ENCODE measurements at regions not wholly inside any gene's neighbourhood (a gene's known extent, or its start where the extent isn't known, plus 50 kb on each side); places are given as distances from the start of the nearest gene placed in this dataset.

GRCh38 chr1:81351864-81352263 is 448.9 kb upstream of the ADGRL2 start:
- WGBS, 4 donors = 78 to 91% (median 86%) methylated on average over 4 to 5 of the region's 5 CpGs
- intact Hi-C loops (cut with DNase I) = no loop called here

GRCh38 chr1:81349194-81349965 is 451.4 kb upstream of the ADGRL2 start:
- intact Hi-C loops (cut with DNase I) = no loop called here
- H3K4me3 ChIP-seq = no peak overlapping the region
- no peak for DNase-seq
- no peaks in the 10 kb centered on the region for H3K9me3 ChIP-seq (replicated peaks in 1 of 3)
- H3K27me3 ChIP-seq = no peaks in the 10 kb centered on the region
- no peak overlapping the region for H3K27ac ChIP-seq
- H3K4me1 ChIP-seq (replicated peaks in 1 of 2) = no peaks in the 10 kb centered on the region
- TF ChIP-seq CTCF (IDR thresholded peaks at IDR 0.05) (no peak), POLR2A (IDR thresholded peaks at IDR 0.05) (no peak)
- no peaks in the 10 kb centered on the region for H3K36me3 ChIP-seq (replicated peaks in 1 of 2)
- 74 to 86% (median 79%) methylated on average over 3 of the region's 3 CpGs for WGBS, 4 donors

More at GRCh38 chr1:81351864-81352263, 448.9 kb upstream of the ADGRL2 start:
- TF ChIP-seq CTCF (IDR thresholded peaks at IDR 0.05) = no peak
- no peak for TF ChIP-seq POLR2A (IDR thresholded peaks at IDR 0.05)
- Histone ChIP-seq H3K4me3 (no peak overlapping the region), H3K27ac (no peak overlapping the region), H3K4me1 (replicated peaks in 1 of 2) (no peaks in the 10 kb centered on the region), H3K9me3 (replicated peaks in 1 of 3) (no peaks in the 10 kb centered on the region), H3K27me3 (no peaks in the 10 kb centered on the region), H3K36me3 (replicated peaks in 1 of 2) (no peaks in the 10 kb centered on the region)
- no peak for DNase-seq

- intact Hi-C loops (cut with DNase I) = no loop called here
- TF ChIP-seq CTCF (IDR thresholded peaks at IDR 0.05) = no peak
- no peak for TF ChIP-seq POLR2A (IDR thresholded peaks at IDR 0.05)
- H3K36me3 ChIP-seq (replicated peaks in 1 of 2) = no peaks in the 10 kb centered on the region
- 87 to 96% (median 92%) methylated on average over 2 of the region's 2 CpGs for WGBS, 4 donors
- peaks cover 6 to 14% of the 10 kb centered on the region in 2 donors for H3K4me1 ChIP-seq (replicated peaks in 1 of 2)
- H3K9me3 ChIP-seq (replicated peaks in 1 of 3) = no peaks in the 10 kb centered on the region
- DNase-seq = no peak
- no peak overlapping the region for H3K27ac ChIP-seq
- no peaks in the 10 kb centered on the region for H3K27me3 ChIP-seq
- no peak overlapping the region for H3K4me3 ChIP-seq
These were observed 455.6 kb upstream of the ADGRL2 start for GRCh38 chr1:81345110-81345509.

GRCh38 chr1:81340239-81340638 is 460.5 kb upstream of the ADGRL2 start:
- no peaks in the 10 kb centered on the region for H3K9me3 ChIP-seq (replicated peaks in 1 of 3)
- DNase-seq = peak in 2 of 7 donors; percentile 17 to 21
- no peak overlapping the region for H3K27ac ChIP-seq
- no peaks in the 10 kb centered on the region for H3K36me3 ChIP-seq (replicated peaks in 1 of 2)
- no peak overlapping the region for H3K4me3 ChIP-seq
- TF ChIP-seq POLR2A (IDR thresholded peaks at IDR 0.05) (no peak), CTCF (IDR thresholded peaks at IDR 0.05) (no peak)
- H3K4me1 ChIP-seq (replicated peaks in 1 of 2) = peaks cover 14 to 15% of the 10 kb centered on the region in 2 donors
- no peaks in the 10 kb centered on the region for H3K27me3 ChIP-seq
- intact Hi-C loops (cut with DNase I) = no loop called here
- WGBS, 4 donors = 59 to 69% (median 63%) methylated on average over 2 of the region's 2 CpGs

All from adrenal gland (tissue), 9 donors.